ENCODE measurements at regions not wholly inside any gene's neighbourhood (a gene's known extent, or its start where the extent isn't known, plus 50 kb on each side); places are given as distances from the start of the nearest gene placed in this dataset.

DNA sequence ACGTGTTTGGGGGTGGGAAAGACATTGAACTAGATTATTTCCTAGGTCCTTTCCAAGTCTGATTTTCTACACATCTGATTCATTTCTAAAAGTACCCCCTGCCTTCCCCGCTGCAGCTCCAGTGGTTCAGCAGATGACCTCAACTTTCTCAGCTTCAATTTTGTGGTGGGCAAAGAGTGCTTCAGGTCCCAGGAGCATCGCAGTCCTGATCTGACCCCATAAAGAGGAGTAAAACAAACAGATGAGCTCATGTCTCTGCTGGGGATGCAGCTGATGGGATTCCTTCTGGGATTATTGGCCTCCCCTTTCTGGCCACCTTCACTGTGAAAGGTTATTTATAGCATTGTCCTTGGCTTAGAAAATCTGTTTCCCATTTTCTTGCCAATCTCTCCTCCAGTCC, 337.0 kb upstream of the PLXNA2 start:
- Histone ChIP-seq H3K79me2 (ENCODE audit: insufficient read depth, low read length) (no peaks in the 10 kb centered on the region), H3K4me3 (ENCODE audit: insufficient read depth, low read depth, low read length) (no peak overlapping the region), H2AFZ (ENCODE audit: low read depth, low read length) (no peak overlapping the region), H3K27ac (ENCODE audit: low read depth, low read length) (no peak overlapping the region), H3K9me3 (ENCODE audit: insufficient read depth, low read depth, low read length) (no peaks in the 10 kb centered on the region), H3K4me2 (ENCODE audit: low read length) (no peak overlapping the region), H4K20me1 (ENCODE audit: insufficient read depth, low read length) (no peaks in the 10 kb centered on the region), H3K27me3 (ENCODE audit: insufficient read depth, low read length) (no peaks in the 10 kb centered on the region), H3K4me1 (ENCODE audit: insufficient read depth, low read length) (no peaks in the 10 kb centered on the region), H3K36me3 (ENCODE audit: insufficient read depth, low read length) (no peaks in the 10 kb centered on the region), H3K9ac (ENCODE audit: low read length) (no peak overlapping the region)
- peaks cover 8% of the 10 kb centered on the region for H3K27me3 Mint-ChIP-seq (ENCODE audit: low read depth, unreplicated experiment)
- DNase-seq (ENCODE audit: low read depth) = no peak
- H3K36me3 Mint-ChIP-seq (ENCODE audit: low read depth, unreplicated experiment) = no peaks in the 10 kb centered on the region
- no peak overlapping the region for H3K27ac Mint-ChIP-seq (ENCODE audit: unreplicated experiment)
- no peak overlapping the region for H3K4me3 Mint-ChIP-seq (ENCODE audit: unreplicated experiment)
- no peak for FAIRE-seq
- peaks cover 13% of the 10 kb centered on the region for H3K4me1 Mint-ChIP-seq (ENCODE audit: low read depth, unreplicated experiment)
- no peaks in the 10 kb centered on the region for H3K9me3 Mint-ChIP-seq (ENCODE audit: unreplicated experiment)
- no peak for TF ChIP-seq EZH2 (IDR thresholded peaks at IDR 0.05; ENCODE audit: insufficient read depth, low read length)
- no peak for TF ChIP-seq CTCF (IDR thresholded peaks at IDR 0.05; ENCODE audit: insufficient read depth, low read depth, low read length)

GRCh38 chr1:208581667-208582066, 337.5 kb upstream of the PLXNA2 start:
- no peaks in the 10 kb centered on the region for H3K27me3 ChIP-seq (ENCODE audit: insufficient read depth, low read length)
- no peak overlapping the region for H2AFZ ChIP-seq (ENCODE audit: low read depth, low read length)
- Mint-ChIP-seq H3K9me3 (ENCODE audit: unreplicated experiment) (no peaks in the 10 kb centered on the region), H3K4me1 (ENCODE audit: low read depth, unreplicated experiment) (peaks cover 13% of the 10 kb centered on the region), H3K27ac (ENCODE audit: unreplicated experiment) (no peak overlapping the region), H3K27me3 (ENCODE audit: low read depth, unreplicated experiment) (peaks cover 8% of the 10 kb centered on the region), H3K36me3 (ENCODE audit: low read depth, unreplicated experiment) (no peaks in the 10 kb centered on the region), H3K4me3 (ENCODE audit: unreplicated experiment) (no peak overlapping the region)
- no peak for FAIRE-seq
- no peak overlapping the region for H3K4me3 ChIP-seq (ENCODE audit: insufficient read depth, low read depth, low read length)
- no peaks in the 10 kb centered on the region for H3K9me3 ChIP-seq (ENCODE audit: insufficient read depth, low read depth, low read length)
- no peaks in the 10 kb centered on the region for H3K36me3 ChIP-seq (ENCODE audit: insufficient read depth, low read length)
- TF ChIP-seq EZH2 (IDR thresholded peaks at IDR 0.05; ENCODE audit: insufficient read depth, low read length) (no peak), CTCF (IDR thresholded peaks at IDR 0.05; ENCODE audit: insufficient read depth, low read depth, low read length) (no peak)
- H3K4me2 ChIP-seq (ENCODE audit: low read length) = no peak overlapping the region
- DNase-seq (ENCODE audit: low read depth) = no peak
- no peaks in the 10 kb centered on the region for H3K79me2 ChIP-seq (ENCODE audit: insufficient read depth, low read length)
- no peaks in the 10 kb centered on the region for H4K20me1 ChIP-seq (ENCODE audit: insufficient read depth, low read length)
- H3K4me1 ChIP-seq (ENCODE audit: insufficient read depth, low read length) = no peaks in the 10 kb centered on the region
- H3K27ac ChIP-seq (ENCODE audit: low read depth, low read length) = no peak overlapping the region
- H3K9ac ChIP-seq (ENCODE audit: low read length) = no peak overlapping the region

- Histone ChIP-seq H3K4me1 (ENCODE audit: insufficient read depth, low read length) (no peaks in the 10 kb centered on the region), H2AFZ (ENCODE audit: low read depth, low read length) (no peak overlapping the region), H3K9ac (ENCODE audit: low read length) (no peak overlapping the region), H4K20me1 (ENCODE audit: insufficient read depth, low read length) (no peaks in the 10 kb centered on the region), H3K27me3 (ENCODE audit: insufficient read depth, low read length) (no peaks in the 10 kb centered on the region), H3K36me3 (ENCODE audit: insufficient read depth, low read length) (no peaks in the 10 kb centered on the region), H3K4me2 (ENCODE audit: low read length) (no peak overlapping the region), H3K79me2 (ENCODE audit: insufficient read depth, low read length) (no peaks in the 10 kb centered on the region), H3K27ac (ENCODE audit: low read depth, low read length) (no peak overlapping the region), H3K4me3 (ENCODE audit: insufficient read depth, low read depth, low read length) (no peak overlapping the region), H3K9me3 (ENCODE audit: insufficient read depth, low read depth, low read length) (no peaks in the 10 kb centered on the region)
- H3K9me3 Mint-ChIP-seq (ENCODE audit: unreplicated experiment) = no peaks in the 10 kb centered on the region
- no peak overlapping the region for H3K27ac Mint-ChIP-seq (ENCODE audit: unreplicated experiment)
- no peaks in the 10 kb centered on the region for H3K36me3 Mint-ChIP-seq (ENCODE audit: low read depth, unreplicated experiment)
- DNase-seq (ENCODE audit: low read depth) (no peak), FAIRE-seq (no peak)
- H3K27me3 Mint-ChIP-seq (ENCODE audit: low read depth, unreplicated experiment) = peaks cover 9% of the 10 kb centered on the region
- no peak overlapping the region for H3K4me3 Mint-ChIP-seq (ENCODE audit: unreplicated experiment)
- peaks cover 7% of the 10 kb centered on the region for H3K4me1 Mint-ChIP-seq (ENCODE audit: low read depth, unreplicated experiment)
- TF ChIP-seq EZH2 (IDR thresholded peaks at IDR 0.05; ENCODE audit: insufficient read depth, low read length) = no peak
- TF ChIP-seq CTCF (IDR thresholded peaks at IDR 0.05; ENCODE audit: insufficient read depth, low read depth, low read length) = no peak
Observed at GRCh38 chr1:208584167-208584755, 340.1 kb upstream of the PLXNA2 start.
